Parathyroid adenoma (tissue), 2 donors: ENCODE measurements at regions not wholly inside any gene's neighbourhood (a gene's known extent, or its start where the extent isn't known, plus 50 kb on each side); places are given as distances from the start of the nearest gene placed in this dataset.

Source experiments
- H2AFZ ChIP-seq: fragments of 300-600 bp; sonication (generic); one replicate; pipeline ENCODE4 v1.7.0; 2017; ENCODE audit warnings: antibody characterized with exemption, mild to moderate bottlenecking
- H3K27ac ChIP-seq: fragments of 300-600 bp; sonication (generic); one replicate; pipeline ENCODE4 v1.7.0; 2017
- H3K27me3 ChIP-seq: fragments of 300-600 bp; sonication (generic); one replicate; pipeline ENCODE4 v1.7.0; 2017; ENCODE audit warnings: low read length; ENCODE audit not compliant: control insufficient read depth, insufficient read depth
- H3K36me3 ChIP-seq: fragments of 300-600 bp; sonication (generic); one replicate; pipeline ENCODE4 v1.7.0; 2017; ENCODE audit warnings: low read length; ENCODE audit not compliant: control insufficient read depth, insufficient read depth
- H3K4me1 ChIP-seq: fragments of 300-600 bp; sonication (generic); one replicate; pipeline ENCODE4 v1.7.0; 2017; ENCODE audit warnings: control low read depth
- H3K4me2 ChIP-seq: fragments of 300-600 bp; sonication (generic); one replicate; pipeline ENCODE4 v1.7.0; 2017; ENCODE audit warnings: low read length
- H3K4me3 ChIP-seq: fragments of 300-600 bp; sonication (generic); one replicate; pipeline ENCODE4 v1.7.0; 2017; ENCODE audit warnings: low read depth, low read length
- H3K79me2 ChIP-seq: fragments of 300-600 bp; sonication (generic); one replicate; pipeline ENCODE4 v1.7.0; 2017; ENCODE audit warnings: control low read depth
- H3K9ac ChIP-seq: fragments of 300-600 bp; sonication (generic); one replicate; pipeline ENCODE4 v1.7.0; 2017; ENCODE audit warnings: mild to moderate bottlenecking
- H3K9me3 ChIP-seq: fragments of 300-600 bp; sonication (generic); one replicate; pipeline ENCODE4 v1.7.0; 2017; ENCODE audit warnings: low read length; ENCODE audit not compliant: control insufficient read depth
- CTCF ChIP-seq: fragments of 300-600 bp; sonication (generic); IDR thresholded peaks from one replicate; pipeline ENCODE4 v1.7.0; 2017; ENCODE audit warnings: antibody characterized with exemption, mild to moderate bottlenecking
- donor health status: primary hyperparathyroidism.

GRCh38 chr9:17064558-17064957 is 70.3 kb upstream of the CNTLN start:
- H3K9me3 ChIP-seq = no peaks in the 10 kb centered on the region
- H2AFZ ChIP-seq = no peak overlapping the region
- H3K27me3 ChIP-seq = no peaks in the 10 kb centered on the region
- H3K27ac ChIP-seq = no peak overlapping the region
- no peak for TF ChIP-seq CTCF
- H3K4me1 ChIP-seq = no peaks in the 10 kb centered on the region
- no peak overlapping the region for H3K9ac ChIP-seq
- H3K4me2 ChIP-seq = no peak overlapping the region
- no peak overlapping the region for H3K4me3 ChIP-seq
- no peaks in the 10 kb centered on the region for H3K36me3 ChIP-seq
- no peaks in the 10 kb centered on the region for H3K79me2 ChIP-seq

DNA sequence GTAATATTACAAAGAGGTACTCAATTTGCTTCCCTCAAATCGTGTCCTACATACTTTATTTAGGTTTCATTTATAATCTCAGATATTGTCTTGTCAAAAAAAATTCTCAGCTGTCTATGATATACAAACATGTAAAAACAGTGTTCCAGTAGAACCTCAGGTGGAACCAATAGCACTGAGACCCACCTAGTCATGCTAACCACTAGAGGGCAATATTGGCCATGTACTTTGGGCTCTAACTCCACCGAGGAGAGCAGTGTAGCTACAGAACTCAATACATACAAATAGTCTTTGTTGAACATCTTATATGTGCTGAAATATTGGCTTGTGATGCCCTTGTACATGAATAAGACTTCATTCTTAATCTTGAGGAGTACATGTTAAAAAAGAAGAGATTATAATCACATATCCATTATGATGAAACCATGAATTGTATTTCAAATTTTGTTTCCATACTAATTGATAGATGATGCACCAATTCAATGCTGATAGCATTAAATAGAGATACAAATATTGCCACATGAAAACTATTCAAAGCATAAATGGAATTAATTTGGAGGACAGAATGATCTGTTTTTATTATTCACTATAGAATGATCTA is 71.2 kb upstream of the CNTLN start:
- no peak overlapping the region for H3K4me3 ChIP-seq
- H3K27me3 ChIP-seq = no peaks in the 10 kb centered on the region
- H3K79me2 ChIP-seq = no peaks in the 10 kb centered on the region
- no peak overlapping the region for H3K27ac ChIP-seq
- no peak overlapping the region for H3K9ac ChIP-seq
- H2AFZ ChIP-seq = no peak overlapping the region
- H3K9me3 ChIP-seq = no peaks in the 10 kb centered on the region
- H3K36me3 ChIP-seq = no peaks in the 10 kb centered on the region
- no peaks in the 10 kb centered on the region for H3K4me1 ChIP-seq
- H3K4me2 ChIP-seq = no peak overlapping the region
- peak; percentile 54 for TF ChIP-seq CTCF

DNA sequence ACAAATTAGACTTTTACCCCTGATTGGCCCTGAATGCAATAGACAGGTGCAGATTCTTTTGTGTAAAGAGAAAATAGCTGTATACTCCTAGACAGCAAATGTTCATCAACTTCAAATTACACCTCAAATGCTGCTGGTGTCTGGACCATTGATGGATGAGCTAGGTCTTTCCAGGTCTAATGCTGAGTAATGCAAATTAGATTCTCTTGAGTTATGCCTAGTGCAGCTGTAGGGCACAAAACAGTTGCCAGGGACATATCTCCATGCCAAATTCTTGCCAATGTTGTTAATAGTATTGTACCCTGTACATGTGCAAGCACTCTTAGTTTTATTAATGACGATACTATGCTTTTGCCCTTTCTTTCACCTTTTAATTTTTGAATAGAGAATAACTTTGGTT is 72.3 kb upstream of the CNTLN start:
- Histone ChIP-seq H3K9me3 (no peaks in the 10 kb centered on the region), H3K79me2 (no peaks in the 10 kb centered on the region), H3K9ac (no peak overlapping the region), H3K4me2 (no peak overlapping the region), H3K27me3 (no peaks in the 10 kb centered on the region), H3K4me3 (no peak overlapping the region), H3K4me1 (no peaks in the 10 kb centered on the region), H3K36me3 (no peaks in the 10 kb centered on the region), H3K27ac (no peak overlapping the region), H2AFZ (no peak overlapping the region)
- TF ChIP-seq CTCF = no peak

DNA sequence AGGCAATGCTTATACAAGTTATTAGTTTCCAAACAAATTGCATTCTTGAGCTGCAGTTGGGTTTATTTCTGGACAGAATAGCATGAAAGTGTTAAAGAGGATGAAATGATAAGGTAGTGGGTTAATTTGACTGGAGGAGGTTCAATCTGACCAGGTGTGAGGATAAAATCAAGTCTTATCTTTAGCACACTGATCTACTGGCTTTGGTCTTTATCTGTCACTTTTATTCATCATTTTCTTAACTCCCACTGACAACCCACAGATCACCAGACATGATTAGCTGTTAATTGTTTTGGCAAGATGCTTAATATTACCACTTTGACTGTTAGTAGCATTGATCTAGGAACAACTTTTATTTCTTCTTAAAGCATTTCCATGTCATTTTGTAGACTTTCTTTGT is 74.4 kb upstream of the CNTLN start:
- H3K4me1 ChIP-seq = no peaks in the 10 kb centered on the region
- no peak overlapping the region for H3K9ac ChIP-seq
- no peaks in the 10 kb centered on the region for H3K36me3 ChIP-seq
- H3K4me3 ChIP-seq = no peak overlapping the region
- H3K9me3 ChIP-seq = no peaks in the 10 kb centered on the region
- H3K27me3 ChIP-seq = no peaks in the 10 kb centered on the region
- H3K79me2 ChIP-seq = no peaks in the 10 kb centered on the region
- no peak overlapping the region for H3K27ac ChIP-seq
- TF ChIP-seq CTCF = no peak
- no peak overlapping the region for H2AFZ ChIP-seq
- H3K4me2 ChIP-seq = no peak overlapping the region

DNA sequence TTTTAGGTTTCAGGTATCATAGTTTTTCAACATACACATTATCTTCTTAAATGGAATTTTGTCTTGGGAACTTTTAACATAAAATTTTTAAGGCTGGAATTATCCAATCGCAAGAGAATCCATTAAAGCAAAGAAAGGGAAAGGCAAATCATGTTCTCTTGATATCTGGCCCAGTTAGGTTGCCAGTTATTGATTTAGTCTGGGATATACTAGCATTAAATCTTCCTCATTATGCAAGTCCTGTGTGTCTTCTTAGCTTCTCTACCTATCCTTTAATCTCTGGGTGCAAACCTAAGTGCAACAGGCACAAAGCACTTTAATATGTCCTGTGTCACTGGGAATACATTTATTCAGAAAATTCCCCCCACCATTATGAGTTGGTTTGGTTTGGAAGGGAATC is 75.4 kb upstream of the CNTLN start:
- Histone ChIP-seq H2AFZ (no peak overlapping the region), H3K27me3 (no peaks in the 10 kb centered on the region), H3K4me2 (no peak overlapping the region), H3K4me3 (no peak overlapping the region), H3K79me2 (no peaks in the 10 kb centered on the region), H3K27ac (no peak overlapping the region), H3K36me3 (no peaks in the 10 kb centered on the region), H3K9me3 (no peaks in the 10 kb centered on the region), H3K9ac (no peak overlapping the region), H3K4me1 (no peaks in the 10 kb centered on the region)
- TF ChIP-seq CTCF = no peak
